ENCODE measurements at regions not wholly inside any gene's neighbourhood (a gene's known extent, or its start where the extent isn't known, plus 50 kb on each side); places are given as distances from the start of the nearest gene placed in this dataset.

DNA sequence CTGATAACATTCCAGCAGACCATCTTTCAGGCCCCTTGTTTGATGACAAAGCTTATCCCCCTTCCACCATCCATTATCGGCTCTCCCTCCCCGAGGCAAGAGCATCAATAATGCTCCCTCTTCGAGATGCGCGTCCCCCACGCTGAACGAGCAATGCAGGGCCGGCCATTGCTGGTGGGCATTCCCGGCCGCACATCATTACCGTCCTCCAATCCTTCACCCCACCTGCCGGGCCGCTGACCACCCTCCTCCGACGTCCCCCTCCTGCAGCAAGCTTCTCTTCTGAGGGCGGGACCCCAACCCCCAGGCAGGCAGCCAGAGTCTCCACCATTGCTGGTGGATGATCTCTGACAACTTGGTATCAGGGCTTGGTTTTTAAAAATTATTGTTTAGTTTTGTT lies 208.6 kb downstream of the SMAD2 start:
- no peak for TF ChIP-seq CTCF (IDR thresholded peaks at IDR 0.05 in 4 of 5, conservative IDR thresholded peaks at IDR 0.05 in 1 of 5)
- TF ChIP-seq POLR2A (IDR thresholded peaks at IDR 0.05): no peak

All from gastrocnemius medialis (tissue), 4 donors.